ENCODE measurements at regions not wholly inside any gene's neighbourhood (a gene's known extent, or its start where the extent isn't known, plus 50 kb on each side); places are given as distances from the start of the nearest gene placed in this dataset.

GRCh38 chr5:115391780-115392179 lies 95.3 kb upstream of the CCDC112 start:
- TF ChIP-seq EP300 (IDR thresholded peaks at IDR 0.05), result no peak
- no peak for TF ChIP-seq CTCF (IDR thresholded peaks at IDR 0.05)
- no peak for TF ChIP-seq POLR2A (IDR thresholded peaks at IDR 0.05)
